Thyroid gland (tissue), 4 donors: ENCODE measurements at regions not wholly inside any gene's neighbourhood (a gene's known extent, or its start where the extent isn't known, plus 50 kb on each side); places are given as distances from the start of the nearest gene placed in this dataset.

Experiments used
- CTCF ChIP-seq, 6 experiments: fragments of 200-600 bp in 3 of 6; fragments of 450-650 bp in 3 of 6; sonication (generic) in 3 of 6; IDR thresholded peaks; one replicate each; pipeline ENCODE4 v1.5.1; 2016 to 2019; ENCODE audit warnings: antibody characterized with exemption in 6 of 6, mild to moderate bottlenecking in 2 of 6, inconsistent platforms in 1 of 6, moderate library complexity in 1 of 6
- POLR2A ChIP-seq, 2 donors: fragments of 450-650 bp; IDR thresholded peaks; one replicate each; pipeline ENCODE4 v1.6.1; 2017; ENCODE audit warnings: antibody characterized with exemption in 2 of 2, mild to moderate bottlenecking in 2 of 2, moderate library complexity in 1 of 2

GRCh38 chr10:28049286-28049685 is 50.4 kb upstream of the ODAD2 start:
- TF ChIP-seq CTCF (IDR thresholded peaks at IDR 0.05) (no peak), POLR2A (IDR thresholded peaks at IDR 0.05) (no peak)
